Esophagus muscularis mucosa (tissue), 4 donors: ENCODE measurements at regions not wholly inside any gene's neighbourhood (a gene's known extent, or its start where the extent isn't known, plus 50 kb on each side); places are given as distances from the start of the nearest gene placed in this dataset.

Source experiments
- DNase-seq: peaks from one replicate; pipeline ENCODE4 v3.0.0-alpha.2; 2017; ENCODE audit errors: extremely low spot score
- H3K27ac ChIP-seq, 4 donors: fragments of 200-600 bp; sonication (generic); replicated peaks in 1 of 4; 1 replicate in 3 of 4; 2 replicates in 1 of 4; pipeline ENCODE4 v1.5.1; 2016 to 2019; ENCODE audit warnings: mild to moderate bottlenecking in 1 of 4
- H3K27me3 ChIP-seq, 4 donors: fragments of 200-600 bp; sonication (generic); one replicate each; pipeline versions ENCODE4 v1.5.1 to v1.6.0; 2016 to 2019
- H3K36me3 ChIP-seq, 4 donors: fragments of 200-600 bp; sonication (generic); one replicate each; pipeline ENCODE4 v1.5.1; 2016 to 2019
- H3K4me1 ChIP-seq, 4 donors: fragments of 200-600 bp; sonication (generic); one replicate each; pipeline ENCODE4 v1.5.1; 2016 to 2019
- H3K4me3 ChIP-seq, 4 donors: fragments of 200-600 bp; sonication (generic); 1 replicate in 2 of 4; 2 replicates in 2 of 4; pipeline ENCODE4 v1.5.1; 2016 to 2019; ENCODE audit warnings: mild to moderate bottlenecking in 4 of 4, moderate library complexity in 1 of 4
- H3K9me3 ChIP-seq, 4 donors: fragments of 200-600 bp; sonication (generic); 1 replicate in 3 of 4; 2 replicates in 1 of 4; pipeline ENCODE4 v1.5.1; 2016 to 2019
- CTCF ChIP-seq, 3 experiments: fragments of 200-600 bp in 2 of 3; fragments of 450-650 bp in 1 of 3; sonication (generic) in 2 of 3; IDR thresholded peaks; one replicate each; pipeline ENCODE4 v1.5.1; 2017 to 2019; ENCODE audit warnings: antibody characterized with exemption in 3 of 3, mild to moderate bottlenecking in 2 of 3, moderate library complexity in 1 of 3
- EP300 ChIP-seq: sonication (generic); formaldehyde crosslinking; IDR thresholded peaks from one replicate; pipeline ENCODE4 v1.6.1; 2017; ENCODE audit warnings: antibody characterized with exemption
- POLR2A ChIP-seq: fragments of 450-650 bp; IDR thresholded peaks from one replicate; pipeline ENCODE4 v1.6.1; 2017; ENCODE audit warnings: antibody characterized with exemption, moderate library complexity, mild to moderate bottlenecking, low read depth
- POLR2AphosphoS5 ChIP-seq, 2 donors: sonication (generic); formaldehyde crosslinking; IDR thresholded peaks; one replicate each; pipeline ENCODE4 v1.6.1; 2017; ENCODE audit warnings: antibody characterized with exemption in 2 of 2
- WGBS: methylation state at CpG from one replicate; pipeline ENCODE4 v1.1.5; 2018; 5-methylcytosine and 5-hydroxymethylcytosine counted together
- intact Hi-C: fragments of 100-400 bp; cut with DNase I; formaldehyde crosslinking; loops from one replicate; pipeline ENCODE4 v1.15.1; 2023

- Histone ChIP-seq H3K4me3 (no peak overlapping the region), H3K27ac (no peak overlapping the region), H3K4me1 (no peaks in the 10 kb centered on the region), H3K27me3 (no peaks in the 10 kb centered on the region), H3K9me3 (peaks cover 0 to 7% (median 2%) of the 10 kb centered on the region in 4 donors), H3K36me3 (no peaks in the 10 kb centered on the region)
- DNase-seq: no peak
- intact Hi-C loops: no loop called here
- TF ChIP-seq CTCF (IDR thresholded peaks at IDR 0.05): no peak
- no peak for TF ChIP-seq POLR2A
- TF ChIP-seq POLR2AphosphoS5 (IDR thresholded peaks at IDR 0.05): no peak
- TF ChIP-seq EP300: no peak
Observed at GRCh38 chr11:107118025-107118720, 99.9 kb upstream of the GUCY1A2 start.

- H3K27me3 ChIP-seq: no peaks in the 10 kb centered on the region
- no peaks in the 10 kb centered on the region for H3K4me1 ChIP-seq
- no peak for TF ChIP-seq CTCF (IDR thresholded peaks at IDR 0.05)
- TF ChIP-seq POLR2AphosphoS5 (IDR thresholded peaks at IDR 0.05): no peak
- TF ChIP-seq POLR2A: no peak
- no peak for TF ChIP-seq EP300
- intact Hi-C loops: no loop called here
- H3K36me3 ChIP-seq: no peaks in the 10 kb centered on the region
- H3K9me3 ChIP-seq: peaks cover 0 to 7% (median 2%) of the 10 kb centered on the region in 4 donors
- WGBS: 16% methylated on average over 2 of the region's 2 CpGs
- H3K27ac ChIP-seq: no peak overlapping the region
- DNase-seq: no peak
- no peak overlapping the region for H3K4me3 ChIP-seq
Observed at GRCh38 chr11:107116358-107116757, 98.1 kb upstream of the GUCY1A2 start.

GRCh38 chr11:107102692-107103477, 84.6 kb upstream of the GUCY1A2 start:
- Histone ChIP-seq H3K9me3 (peaks cover 0 to 27% (median 7%) of the 10 kb centered on the region in 4 donors), H3K36me3 (no peaks in the 10 kb centered on the region), H3K27me3 (no peaks in the 10 kb centered on the region), H3K27ac (no peak overlapping the region), H3K4me1 (no peaks in the 10 kb centered on the region), H3K4me3 (no peak overlapping the region)
- TF ChIP-seq CTCF (IDR thresholded peaks at IDR 0.05) (no peak), POLR2A (no peak), EP300 (no peak), POLR2AphosphoS5 (IDR thresholded peaks at IDR 0.05) (no peak)
- 73% methylated on average over 8 of the region's 9 CpGs for WGBS
- intact Hi-C loops: no loop called here
- DNase-seq: no peak

GRCh38 chr11:107092667-107093066, 74.4 kb upstream of the GUCY1A2 start:
- no peaks in the 10 kb centered on the region for H3K4me1 ChIP-seq
- intact Hi-C loops: no loop called here
- DNase-seq: no peak
- peaks cover 0 to 21% (median 9%) of the 10 kb centered on the region in 4 donors for H3K9me3 ChIP-seq
- H3K36me3 ChIP-seq: no peaks in the 10 kb centered on the region
- TF ChIP-seq POLR2AphosphoS5 (IDR thresholded peaks at IDR 0.05) (no peak), POLR2A (no peak), CTCF (IDR thresholded peaks at IDR 0.05) (no peak), EP300 (no peak)
- H3K4me3 ChIP-seq: no peak overlapping the region
- 90% methylated on average over 3 of the region's 3 CpGs for WGBS
- no peaks in the 10 kb centered on the region for H3K27me3 ChIP-seq
- H3K27ac ChIP-seq: no peak overlapping the region
